H9 (cell line): ENCODE measurements at regions not wholly inside any gene's neighbourhood (a gene's known extent, or its start where the extent isn't known, plus 50 kb on each side); places are given as distances from the start of the nearest gene placed in this dataset.
"Not testable (repeated sequence)": the region's sequence is repeated elsewhere in the genome, so short reads cannot be mapped to it uniquely, and the experiment has no call there.

ENCODE experiments used
- DNase-seq: peaks from one replicate; pipeline ENCODE4 v3.0.0-alpha.2; 2017
- H2AFZ ChIP-seq: one replicate; pipeline ENCODE4 v1.6.1; 2013; ENCODE audit warnings: mild to moderate bottlenecking, low read length, control low read depth, moderate library complexity
- H2AK5ac ChIP-seq: 2 replicates; pipeline ENCODE4 v1.6.1; 2013; ENCODE audit warnings: low read length, control low read depth, mixed read lengths; ENCODE audit not compliant: insufficient read length
- H2BK120ac ChIP-seq: one replicate; pipeline ENCODE4 v1.6.1; 2013; ENCODE audit warnings: low read depth, mild to moderate bottlenecking, low read length, control low read depth, inconsistent platforms; ENCODE audit not compliant: poor library complexity, severe bottlenecking
- H2BK12ac ChIP-seq: 2 replicates; pipeline ENCODE4 v1.6.1; 2013; ENCODE audit warnings: low read length, control low read depth, mixed read lengths, low read depth; ENCODE audit not compliant: insufficient read length
- H2BK15ac ChIP-seq: 2 replicates; pipeline ENCODE4 v1.6.1; 2013; ENCODE audit warnings: low read depth, low read length, control low read depth
- H2BK20ac ChIP-seq: one replicate; pipeline ENCODE4 v1.6.1; 2013; ENCODE audit warnings: low read depth, mild to moderate bottlenecking, low read length, control low read depth, inconsistent platforms; ENCODE audit not compliant: poor library complexity, severe bottlenecking
- H2BK5ac ChIP-seq: 2 replicates; pipeline ENCODE4 v1.6.1; 2013; ENCODE audit warnings: low read length, control low read depth, mixed read lengths; ENCODE audit not compliant: insufficient read length
- H3K14ac ChIP-seq: 2 replicates; pipeline ENCODE4 v1.6.1; 2013; ENCODE audit warnings: low read length, control low read depth; ENCODE audit not compliant: insufficient read depth
- H3K18ac ChIP-seq: 2 replicates; pipeline ENCODE4 v1.6.1; 2013; ENCODE audit warnings: low read depth, mild to moderate bottlenecking, mixed read lengths, low read length, control low read depth; ENCODE audit not compliant: insufficient read length
- H3K23ac ChIP-seq: 2 replicates; pipeline ENCODE4 v1.6.1; 2013; ENCODE audit warnings: low read length, control low read depth, mixed read lengths, low read depth; ENCODE audit not compliant: insufficient read length
- H3K23me2 ChIP-seq: 2 replicates; pipeline ENCODE4 v1.6.1; 2013; ENCODE audit warnings: low read depth, mild to moderate bottlenecking, mixed read lengths, low read length, control low read depth; ENCODE audit not compliant: insufficient read length, poor library complexity, severe bottlenecking
- H3K27ac ChIP-seq: 2 replicates; pipeline ENCODE4 v1.5.1; 2013; ENCODE audit warnings: low read length, control low read depth, mixed read lengths, low read depth; ENCODE audit not compliant: insufficient read length
- H3K27me3 ChIP-seq: 2 replicates; pipeline ENCODE4 v1.6.1; 2013; ENCODE audit warnings: low read length, control low read depth, inconsistent platforms; ENCODE audit not compliant: insufficient read depth
- H3K4ac ChIP-seq: 2 replicates; pipeline ENCODE4 v1.6.1; 2013; ENCODE audit warnings: low read depth, mild to moderate bottlenecking, control low read depth, inconsistent platforms, low read length, moderate library complexity
- H3K4me1 ChIP-seq: 2 replicates; pipeline ENCODE4 v1.6.1; 2013; ENCODE audit warnings: low read length, control low read depth, inconsistent platforms; ENCODE audit not compliant: insufficient read depth
- H3K4me2 ChIP-seq: 2 replicates; pipeline ENCODE4 v1.6.1; 2013; ENCODE audit warnings: low read length, control low read depth, mixed read lengths; ENCODE audit not compliant: insufficient read length, insufficient read depth
- H3K56ac ChIP-seq: 2 replicates; pipeline ENCODE4 v1.6.1; 2013; ENCODE audit warnings: low read depth, mild to moderate bottlenecking, mixed read lengths, low read length, control low read depth; ENCODE audit not compliant: insufficient read length
- H3K79me1 ChIP-seq: 2 replicates; pipeline ENCODE4 v1.6.1; 2013; ENCODE audit warnings: low read depth, mild to moderate bottlenecking, moderate library complexity, low read length, control low read depth, inconsistent platforms; ENCODE audit not compliant: insufficient read depth, poor library complexity, severe bottlenecking
- H3K79me2 ChIP-seq: 2 replicates; pipeline ENCODE4 v1.6.1; 2013; ENCODE audit warnings: low read length, control low read depth, inconsistent platforms; ENCODE audit not compliant: insufficient read depth
- H3K9ac ChIP-seq: 2 replicates; pipeline ENCODE4 v1.6.1; 2013; ENCODE audit warnings: low read length, control low read depth, mixed read lengths; ENCODE audit not compliant: insufficient read length; ENCODE audit errors: extremely low read depth
- H3K9me3 ChIP-seq: one replicate; pipeline ENCODE4 v1.6.1; 2013; ENCODE audit warnings: low read depth, low read length, inconsistent platforms; ENCODE audit not compliant: control insufficient read depth
- H3T11ph ChIP-seq: one replicate; pipeline ENCODE4 v1.6.1; 2013; ENCODE audit warnings: mild to moderate bottlenecking, low read length, control low read depth, inconsistent platforms
- H4K20me1 ChIP-seq: one replicate; pipeline ENCODE4 v1.6.1; 2013; ENCODE audit not compliant: control insufficient read depth, insufficient read length, insufficient read depth
- H4K5ac ChIP-seq: 2 replicates; pipeline ENCODE4 v1.6.1; 2013; ENCODE audit warnings: low read depth, mild to moderate bottlenecking, mixed read lengths, low read length, control low read depth; ENCODE audit not compliant: insufficient read length
- H4K8ac ChIP-seq: replicated peaks from 2 replicates; pipeline ENCODE4 v1.6.1; 2013; ENCODE audit warnings: low read length, control low read depth, mixed read lengths, low read depth; ENCODE audit not compliant: insufficient read length
- H4K91ac ChIP-seq: 2 replicates; pipeline ENCODE4 v1.6.1; 2013; ENCODE audit warnings: low read depth, mild to moderate bottlenecking, moderate library complexity, mixed read lengths, low read length, control low read depth; ENCODE audit not compliant: insufficient read length
- H3K27ac Mint-ChIP-seq, 3 experiments: 2 replicates in 2 of 3; 3 replicates in 1 of 3; pipeline ENCODE4 v1.8.0; 2020 to 2021; ENCODE audit warnings: mixed read lengths in 3 of 3, mild to moderate bottlenecking in 1 of 3, moderate library complexity in 1 of 3
- H3K27me3 Mint-ChIP-seq: 2 replicates; pipeline ENCODE4 v1.8.0; 2021; ENCODE audit warnings: low read depth, mild to moderate bottlenecking, moderate library complexity, mixed read lengths
- H3K36me3 Mint-ChIP-seq, 3 experiments: 2 replicates in 2 of 3; 3 replicates in 1 of 3; pipeline ENCODE4 v1.8.0; 2020 to 2021; ENCODE audit warnings: low read depth in 3 of 3, mixed read lengths in 3 of 3; ENCODE audit not compliant: insufficient read depth in 1 of 3
- H3K4me1 Mint-ChIP-seq, 2 experiments: 2 replicates each; pipeline ENCODE4 v1.8.0; 2020; ENCODE audit warnings: mixed read lengths in 2 of 2
- H3K4me3 Mint-ChIP-seq, 2 experiments: 2 replicates in 1 of 2; 3 replicates in 1 of 2; pipeline ENCODE4 v1.8.0; 2020 to 2021; ENCODE audit warnings: mild to moderate bottlenecking in 2 of 2, mixed read lengths in 2 of 2, moderate library complexity in 1 of 2
- H3K9me3 Mint-ChIP-seq, 2 experiments: 2 replicates in 1 of 2; 3 replicates in 1 of 2; pipeline ENCODE4 v1.8.0; 2020; ENCODE audit warnings: mild to moderate bottlenecking in 2 of 2, mixed read lengths in 2 of 2, moderate library complexity in 1 of 2
- WGBS: extraction: QIAGEN DNeasy Blood & Tissue Kit; methylation state at CpG from one replicate; pipeline ENCODE4 v1.1.7; 2013; ENCODE audit warnings: missing lambda C conversion rate, low lambda C conversion rate, mixed read lengths; ENCODE audit not compliant: insufficient read length; ENCODE audit errors: extremely low coverage; 5-methylcytosine and 5-hydroxymethylcytosine counted together
- TF ChIP-seq, protein P1 (sequence below): fragments of 200-600 bp; sonication (generic); conservative IDR thresholded peaks from 3 replicates; pipeline ENCODE4 v1.8.0; 2021; ENCODE audit warnings: antibody characterized with exemption, mild to moderate bottlenecking

DNA sequence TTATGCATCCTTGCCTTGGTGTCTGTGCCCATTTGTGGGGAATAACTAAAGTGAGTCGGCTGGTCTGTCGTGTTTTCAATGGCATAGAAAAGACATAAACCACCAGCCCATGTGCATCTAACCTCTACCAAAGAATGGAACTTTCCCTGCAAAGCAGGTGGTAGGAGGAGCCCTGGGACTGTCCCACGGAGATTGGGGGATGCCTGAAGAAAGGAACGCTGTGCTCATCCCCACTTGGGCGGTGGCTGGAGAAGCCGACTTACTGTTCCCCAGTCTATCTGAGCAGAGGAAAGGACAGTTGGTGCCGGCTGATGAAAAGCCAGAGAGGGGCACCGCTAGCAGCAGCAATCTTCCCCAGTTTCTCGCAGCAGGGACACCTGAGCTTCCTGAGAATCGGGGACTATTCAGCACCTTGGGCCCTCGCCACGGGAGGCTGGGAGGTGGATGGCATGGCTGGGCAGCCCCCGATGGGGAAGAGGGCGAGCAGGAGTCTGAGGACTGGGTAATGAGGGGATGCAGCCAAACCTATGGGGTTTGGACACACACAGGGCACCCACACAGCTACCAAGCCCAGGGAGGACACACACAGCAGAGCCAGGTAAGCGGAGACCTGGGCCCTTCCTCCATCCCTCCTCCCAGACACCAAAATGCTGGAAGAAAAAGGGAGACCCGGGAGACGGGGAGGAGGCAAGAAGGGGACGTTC lies 53.7 kb upstream of the AGAP1 start:
- H3K4me2 ChIP-seq = no peak overlapping the region
- no peak overlapping the region for H3T11ph ChIP-seq
- no peak for DNase-seq
- H3K56ac ChIP-seq = no peak overlapping the region
- no CpG with 5 or more reads among the region's 18 CpGs for WGBS
- H4K20me1 ChIP-seq = no peaks in the 10 kb centered on the region
- H4K5ac ChIP-seq = no peak overlapping the region
- H4K91ac ChIP-seq = no peak overlapping the region
- Mint-ChIP-seq H3K27me3 (0 out of 2 replicates have a peak, but pooled peaks cover under 1% of the 10 kb centered on the region), H3K36me3 (peaks cover 0 to 4% (median 0%) of the 10 kb centered on the region in 3 experiments; a peak in 1 of 7 replicates), H3K27ac (no peak overlapping the region), H3K9me3 (peaks cover 4 to 7% of the 10 kb centered on the region in 2 experiments; a peak in 3 of 5 replicates), H3K4me1 (peaks cover 0 to 10% of the 10 kb centered on the region in 2 experiments; a peak in 2 of 4 replicates), H3K4me3 (no peak overlapping the region)
- H3K9ac ChIP-seq = no peak overlapping the region
- H2BK20ac ChIP-seq = no peak overlapping the region
- no peaks in the 10 kb centered on the region for H3K79me2 ChIP-seq
- H3K27me3 ChIP-seq = no peaks in the 10 kb centered on the region
- H3K4me1 ChIP-seq = no peaks in the 10 kb centered on the region
- no peak overlapping the region for H3K27ac ChIP-seq
- H2BK5ac ChIP-seq = no peak overlapping the region
- no peak overlapping the region for H3K18ac ChIP-seq
- no peak overlapping the region for H2BK12ac ChIP-seq
- no peaks in the 10 kb centered on the region for H3K9me3 ChIP-seq
- H2AK5ac ChIP-seq = no peak overlapping the region
- no peak overlapping the region for H4K8ac ChIP-seq
- no peak overlapping the region for H2AFZ ChIP-seq
- TF ChIP-seq, protein P1, sequence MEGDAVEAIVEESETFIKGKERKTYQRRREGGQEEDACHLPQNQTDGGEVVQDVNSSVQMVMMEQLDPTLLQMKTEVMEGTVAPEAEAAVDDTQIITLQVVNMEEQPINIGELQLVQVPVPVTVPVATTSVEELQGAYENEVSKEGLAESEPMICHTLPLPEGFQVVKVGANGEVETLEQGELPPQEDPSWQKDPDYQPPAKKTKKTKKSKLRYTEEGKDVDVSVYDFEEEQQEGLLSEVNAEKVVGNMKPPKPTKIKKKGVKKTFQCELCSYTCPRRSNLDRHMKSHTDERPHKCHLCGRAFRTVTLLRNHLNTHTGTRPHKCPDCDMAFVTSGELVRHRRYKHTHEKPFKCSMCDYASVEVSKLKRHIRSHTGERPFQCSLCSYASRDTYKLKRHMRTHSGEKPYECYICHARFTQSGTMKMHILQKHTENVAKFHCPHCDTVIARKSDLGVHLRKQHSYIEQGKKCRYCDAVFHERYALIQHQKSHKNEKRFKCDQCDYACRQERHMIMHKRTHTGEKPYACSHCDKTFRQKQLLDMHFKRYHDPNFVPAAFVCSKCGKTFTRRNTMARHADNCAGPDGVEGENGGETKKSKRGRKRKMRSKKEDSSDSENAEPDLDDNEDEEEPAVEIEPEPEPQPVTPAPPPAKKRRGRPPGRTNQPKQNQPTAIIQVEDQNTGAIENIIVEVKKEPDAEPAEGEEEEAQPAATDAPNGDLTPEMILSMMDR = no peak
- H3K23me2 ChIP-seq = no peaks in the 10 kb centered on the region
- no peak overlapping the region for H3K4ac ChIP-seq
- no peak overlapping the region for H2BK120ac ChIP-seq
- no peaks in the 10 kb centered on the region for H3K79me1 ChIP-seq
- no peak overlapping the region for H2BK15ac ChIP-seq
- H3K23ac ChIP-seq = no peak overlapping the region
- H3K14ac ChIP-seq = no peak overlapping the region

DNA sequence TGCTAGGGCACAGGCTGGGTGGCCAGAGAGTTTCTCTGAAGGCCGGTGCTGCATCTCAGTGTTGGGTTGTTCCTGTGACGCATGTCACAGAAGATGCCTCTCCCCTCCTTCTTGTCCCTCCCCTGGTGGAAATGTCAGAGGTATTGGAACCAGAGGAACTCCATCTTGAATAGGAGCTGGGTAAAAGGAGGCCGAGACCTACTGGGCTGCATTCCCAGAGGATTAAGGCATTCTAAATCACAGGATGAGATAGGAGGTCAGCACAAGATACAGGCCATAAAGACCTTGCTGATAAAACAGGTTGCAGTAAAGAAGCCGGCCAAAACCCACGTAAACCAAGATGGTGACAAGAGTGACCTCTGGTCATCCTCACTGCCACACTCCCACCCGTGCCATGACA lies 50.3 kb upstream of the AGAP1 start:
- H3K27me3 Mint-ChIP-seq, H2AK5ac ChIP-seq, H3K27me3 ChIP-seq, H3K23ac ChIP-seq, H3T11ph ChIP-seq, H3K14ac ChIP-seq, H3K9me3 Mint-ChIP-seq, H3K4me1 ChIP-seq, H4K20me1 ChIP-seq, H3K36me3 Mint-ChIP-seq, DNase-seq, H3K79me2 ChIP-seq, H3K27ac Mint-ChIP-seq, H3K9me3 ChIP-seq, H2BK5ac ChIP-seq, H2BK12ac ChIP-seq, H2BK15ac ChIP-seq, H3K9ac ChIP-seq, H3K18ac ChIP-seq, H3K79me1 ChIP-seq, H2AFZ ChIP-seq, H4K5ac ChIP-seq, H2BK120ac ChIP-seq, H3K4me2 ChIP-seq, H4K8ac ChIP-seq, H3K56ac ChIP-seq, H3K4me3 Mint-ChIP-seq, H2BK20ac ChIP-seq, H4K91ac ChIP-seq, H3K4ac ChIP-seq, H3K27ac ChIP-seq, H3K23me2 ChIP-seq: not testable (repeated sequence)
- no CpG with 5 or more reads among the region's 6 CpGs for WGBS
- peaks cover 0 to 14% of the 10 kb centered on the region in 2 experiments; a peak in 2 of 4 replicates for H3K4me1 Mint-ChIP-seq
